GM12874 (cell line): ENCODE measurements at regions not wholly inside any gene's neighbourhood (a gene's known extent, or its start where the extent isn't known, plus 50 kb on each side); places are given as distances from the start of the nearest gene placed in this dataset.

Experiments used
- TF ChIP-seq, protein P1 (sequence below): IDR thresholded peaks from 2 replicates; pipeline ENCODE4 v1.5.1; 2011; ENCODE audit warnings: low read depth, mild to moderate bottlenecking, control low read depth, low read length, moderate library complexity; ENCODE audit not compliant: insufficient read depth

DNA sequence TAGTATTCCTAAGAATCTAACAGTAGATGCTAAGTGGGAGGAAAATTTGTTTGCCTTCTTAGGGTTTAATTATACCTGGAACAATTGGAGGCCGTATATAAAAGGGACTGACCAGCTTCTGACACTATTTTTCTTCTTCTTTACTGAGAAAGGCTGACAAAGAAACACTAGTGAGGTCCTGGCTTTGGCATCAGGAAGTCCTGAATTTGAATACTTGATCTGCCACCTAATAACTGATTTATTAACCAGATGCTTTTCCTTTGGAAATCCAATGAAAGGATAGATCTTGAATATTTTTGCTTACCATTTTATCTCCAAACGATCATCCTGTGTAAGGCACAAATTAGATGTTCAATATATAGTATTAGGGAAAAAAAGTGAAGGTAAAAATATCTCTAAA lies 382.5 kb downstream of the CENPW start:
- TF ChIP-seq, protein P1, sequence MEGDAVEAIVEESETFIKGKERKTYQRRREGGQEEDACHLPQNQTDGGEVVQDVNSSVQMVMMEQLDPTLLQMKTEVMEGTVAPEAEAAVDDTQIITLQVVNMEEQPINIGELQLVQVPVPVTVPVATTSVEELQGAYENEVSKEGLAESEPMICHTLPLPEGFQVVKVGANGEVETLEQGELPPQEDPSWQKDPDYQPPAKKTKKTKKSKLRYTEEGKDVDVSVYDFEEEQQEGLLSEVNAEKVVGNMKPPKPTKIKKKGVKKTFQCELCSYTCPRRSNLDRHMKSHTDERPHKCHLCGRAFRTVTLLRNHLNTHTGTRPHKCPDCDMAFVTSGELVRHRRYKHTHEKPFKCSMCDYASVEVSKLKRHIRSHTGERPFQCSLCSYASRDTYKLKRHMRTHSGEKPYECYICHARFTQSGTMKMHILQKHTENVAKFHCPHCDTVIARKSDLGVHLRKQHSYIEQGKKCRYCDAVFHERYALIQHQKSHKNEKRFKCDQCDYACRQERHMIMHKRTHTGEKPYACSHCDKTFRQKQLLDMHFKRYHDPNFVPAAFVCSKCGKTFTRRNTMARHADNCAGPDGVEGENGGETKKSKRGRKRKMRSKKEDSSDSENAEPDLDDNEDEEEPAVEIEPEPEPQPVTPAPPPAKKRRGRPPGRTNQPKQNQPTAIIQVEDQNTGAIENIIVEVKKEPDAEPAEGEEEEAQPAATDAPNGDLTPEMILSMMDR: no peak

DNA sequence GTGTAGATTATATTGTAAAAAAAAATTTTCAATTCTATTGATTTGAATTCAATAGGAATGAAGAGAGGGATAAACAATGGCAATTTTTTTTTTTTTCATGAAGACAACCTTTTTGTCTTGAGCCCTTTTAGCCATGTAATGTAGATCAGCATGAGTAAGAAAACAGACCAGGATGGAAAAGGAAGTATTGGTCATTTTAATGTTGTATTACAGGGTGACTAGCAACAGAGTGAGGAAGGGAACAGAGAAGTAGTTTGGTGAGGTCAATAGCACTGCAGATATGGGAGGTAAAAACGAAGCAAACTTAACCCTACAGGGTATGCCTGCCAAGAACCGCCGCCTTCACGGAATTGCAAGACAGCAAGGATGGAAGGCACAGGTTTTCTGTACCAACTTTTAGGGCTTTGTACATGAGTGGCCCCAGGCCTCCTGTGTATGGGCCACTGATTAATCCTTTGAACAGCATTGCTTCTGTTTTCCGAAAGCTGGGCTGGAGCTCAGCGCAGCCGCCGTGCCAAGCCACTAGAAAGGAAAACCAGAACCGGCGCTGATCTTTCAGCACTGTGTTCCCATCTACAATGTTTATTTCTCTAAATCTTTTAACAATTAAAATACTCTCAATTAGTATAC lies 383.7 kb downstream of the CENPW start:
- TF ChIP-seq, protein P1: no peak

DNA sequence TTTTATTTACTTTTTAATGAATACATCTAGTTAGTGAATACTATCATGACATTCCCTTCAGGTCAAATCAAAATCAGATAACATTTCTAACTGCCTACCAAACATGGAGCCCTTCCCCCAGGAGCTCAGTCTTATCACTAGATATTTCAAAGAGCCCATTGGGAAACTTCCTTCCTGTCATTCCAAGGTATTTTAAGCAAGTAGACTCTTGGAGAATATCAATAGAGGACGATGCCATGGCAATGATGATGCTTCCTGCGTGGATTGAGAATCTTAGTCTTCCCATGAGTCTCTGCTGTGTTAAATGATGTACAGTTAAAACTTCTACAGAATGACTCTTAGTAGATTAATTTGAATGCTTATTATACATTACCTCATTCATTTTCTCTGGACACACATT lies 384.9 kb downstream of the CENPW start:
- TF ChIP-seq, protein P1: no peak

DNA sequence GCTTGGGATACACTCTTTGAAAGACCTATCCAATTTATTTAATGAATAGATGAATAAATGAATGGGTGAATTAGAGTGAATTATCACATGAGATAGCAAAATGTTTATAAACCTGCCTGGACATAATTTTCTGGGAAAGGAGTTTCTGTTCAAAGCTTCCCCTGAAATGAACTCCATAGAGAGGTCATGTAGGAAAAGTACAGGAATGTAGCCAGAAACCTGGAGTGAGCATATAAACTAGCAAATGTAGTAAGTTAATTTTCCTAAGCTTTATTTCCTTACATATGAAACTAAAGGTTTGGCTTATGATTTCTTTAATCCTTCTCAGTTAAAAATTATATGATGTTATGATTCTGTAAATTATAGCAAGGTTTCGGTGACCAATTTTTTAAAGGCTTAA lies 380.3 kb upstream of the RSPO3 start:
- TF ChIP-seq, protein P1: no peak

DNA sequence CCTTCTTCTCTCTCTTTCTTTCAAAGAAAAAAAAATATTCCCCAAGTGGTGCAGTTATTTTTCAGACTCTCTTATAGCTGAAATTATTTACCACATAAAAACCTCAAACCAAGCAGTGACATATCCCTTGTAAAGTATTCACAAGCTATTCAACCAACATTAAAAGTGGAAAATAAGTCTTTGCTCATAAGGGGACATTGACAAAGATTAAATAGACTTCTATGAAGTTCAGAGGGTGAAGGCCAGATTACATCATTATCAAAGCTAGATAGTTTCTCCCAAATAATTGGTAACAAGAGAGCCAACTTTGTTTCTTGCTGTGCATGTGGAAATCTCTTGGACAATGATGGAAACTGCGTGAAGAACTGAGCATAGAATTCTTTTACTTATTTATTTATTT lies 379.8 kb upstream of the RSPO3 start:
- TF ChIP-seq, protein P1: no peak

DNA sequence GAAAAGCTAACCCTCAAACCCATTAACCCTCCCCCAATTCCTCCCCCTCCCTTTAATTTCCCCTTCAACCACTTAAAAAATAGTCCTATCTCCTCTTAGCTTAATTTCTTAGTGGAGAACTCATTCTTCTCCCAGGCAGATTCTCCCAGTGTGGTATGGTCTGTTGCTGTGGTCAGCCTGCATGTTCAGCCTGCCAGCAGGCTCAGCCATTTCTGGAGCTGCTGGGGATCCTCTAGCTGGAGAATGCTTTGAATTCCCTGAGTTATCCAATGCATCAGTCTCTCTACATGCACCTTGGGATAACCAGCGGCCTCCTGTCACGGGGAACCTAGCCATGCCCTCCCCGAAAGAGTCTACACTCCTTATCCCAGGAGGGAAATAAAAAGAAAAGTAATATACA lies 375.4 kb upstream of the RSPO3 start:
- TF ChIP-seq, protein P1: no peak

DNA sequence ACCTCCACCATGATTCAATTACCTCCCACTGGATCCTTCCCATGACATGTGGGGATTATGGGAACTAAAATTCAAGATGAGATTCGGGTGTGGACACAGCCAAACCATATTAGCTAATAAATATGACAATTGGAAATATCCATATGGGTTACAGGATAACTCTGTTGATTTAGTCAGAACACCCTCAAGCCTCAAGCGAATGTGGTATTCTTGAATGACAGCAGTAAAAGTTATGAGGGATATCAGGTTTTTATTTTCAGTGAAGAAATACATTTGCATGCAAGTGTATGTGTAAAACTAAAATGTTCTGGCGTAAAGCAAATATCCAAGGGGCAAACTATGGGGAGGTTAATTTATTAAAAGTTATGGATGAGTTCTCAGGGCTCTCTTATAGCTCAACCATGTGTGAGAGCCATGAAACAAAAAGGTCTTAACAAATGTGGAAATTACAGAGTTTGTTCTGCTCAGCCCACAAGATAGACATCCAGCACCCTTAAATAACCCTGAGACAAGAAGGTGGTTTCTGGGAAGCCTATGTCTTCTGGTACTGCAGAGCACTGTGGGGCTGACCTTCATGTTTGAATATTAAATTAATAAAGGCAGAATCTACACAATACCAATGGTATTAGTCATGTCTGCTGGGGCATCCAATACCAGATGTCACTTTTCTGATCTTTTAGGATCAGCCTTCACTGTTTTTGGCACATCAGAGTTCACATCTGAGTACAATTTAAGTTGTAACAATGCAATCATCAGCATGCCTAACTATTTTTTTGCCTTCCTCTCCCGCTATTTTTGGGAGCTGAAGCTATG lies 370.5 kb upstream of the RSPO3 start:
- TF ChIP-seq, protein P1: no peak
